HL-60 (cell line): ENCODE measurements at regions not wholly inside any gene's neighbourhood (a gene's known extent, or its start where the extent isn't known, plus 50 kb on each side); places are given as distances from the start of the nearest gene placed in this dataset.

Experiments used
- DNase-seq, 2 experiments: peaks; one replicate each; pipeline ENCODE4 v3.0.0-alpha.2; 2010 to 2020; ENCODE audit warnings: low read depth in 1 of 2, low spot score in 1 of 2
- H3K27ac ChIP-seq: fragments of 250-450 bp; sonication (Bioruptor Pico); replicated peaks from 2 replicates; pipeline ENCODE4 v1.5.1; 2020; ENCODE audit warnings: mild to moderate bottlenecking, moderate library complexity
- H3K27me3 ChIP-seq: fragments of 250-450 bp; sonication (Bioruptor Pico); 2 replicates; pipeline ENCODE4 v1.5.1; 2021; ENCODE audit warnings: mild to moderate bottlenecking, moderate library complexity; ENCODE audit not compliant: insufficient read depth, poor library complexity, severe bottlenecking
- H3K4me3 ChIP-seq: replicated peaks from 2 replicates; pipeline ENCODE4 v1.5.1; 2011; ENCODE audit warnings: mild to moderate bottlenecking, control low read depth, low read length; ENCODE audit not compliant: insufficient read depth
- GABPA ChIP-seq: IDR thresholded peaks from 2 replicates; pipeline ENCODE4 v1.6.1; 2012; ENCODE audit warnings: low read depth
- POLR2AphosphoS5 ChIP-seq: IDR thresholded peaks from 2 replicates; pipeline ENCODE4 v1.6.1; 2012; ENCODE audit warnings: low read depth
- SPI1 ChIP-seq: IDR thresholded peaks from 2 replicates; pipeline ENCODE4 v1.6.1; 2012; ENCODE audit warnings: low read depth, mild to moderate bottlenecking, borderline replicate concordance
- TF ChIP-seq, protein P1 (sequence below): IDR thresholded peaks from one replicate; pipeline ENCODE4 v1.5.1; 2011; ENCODE audit warnings: low read length, control low read depth, inconsistent platforms; ENCODE audit not compliant: insufficient read depth
- TF ChIP-seq, protein P2 (sequence below): IDR thresholded peaks from 2 replicates; pipeline ENCODE4 v1.6.1; 2012; ENCODE audit warnings: low read depth; ENCODE audit not compliant: insufficient replicate concordance

DNA sequence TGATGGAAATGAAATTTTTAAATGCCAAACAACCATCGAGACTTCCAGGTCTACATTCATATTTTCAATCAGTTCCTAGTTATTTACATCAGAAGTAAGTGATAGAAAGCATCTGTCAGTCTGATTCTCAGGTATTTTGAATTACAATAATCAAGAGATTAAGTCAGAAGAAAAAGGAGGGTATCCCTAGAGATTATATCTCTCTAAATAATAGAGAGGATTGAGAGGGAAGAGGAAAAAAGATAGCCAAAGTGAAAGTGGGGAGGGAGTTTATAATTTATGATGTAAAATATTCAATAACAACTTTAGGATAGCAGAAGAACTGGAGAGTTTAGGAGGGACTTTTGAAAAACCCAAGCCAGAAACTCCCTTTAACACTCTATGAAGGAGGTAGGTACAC, 400.2 kb downstream of the EFNA5 start:
- Histone ChIP-seq H3K27me3 (no peaks in the 10 kb centered on the region), H3K27ac (no peak overlapping the region), H3K4me3 (no peak overlapping the region)
- TF ChIP-seq, protein P1, sequence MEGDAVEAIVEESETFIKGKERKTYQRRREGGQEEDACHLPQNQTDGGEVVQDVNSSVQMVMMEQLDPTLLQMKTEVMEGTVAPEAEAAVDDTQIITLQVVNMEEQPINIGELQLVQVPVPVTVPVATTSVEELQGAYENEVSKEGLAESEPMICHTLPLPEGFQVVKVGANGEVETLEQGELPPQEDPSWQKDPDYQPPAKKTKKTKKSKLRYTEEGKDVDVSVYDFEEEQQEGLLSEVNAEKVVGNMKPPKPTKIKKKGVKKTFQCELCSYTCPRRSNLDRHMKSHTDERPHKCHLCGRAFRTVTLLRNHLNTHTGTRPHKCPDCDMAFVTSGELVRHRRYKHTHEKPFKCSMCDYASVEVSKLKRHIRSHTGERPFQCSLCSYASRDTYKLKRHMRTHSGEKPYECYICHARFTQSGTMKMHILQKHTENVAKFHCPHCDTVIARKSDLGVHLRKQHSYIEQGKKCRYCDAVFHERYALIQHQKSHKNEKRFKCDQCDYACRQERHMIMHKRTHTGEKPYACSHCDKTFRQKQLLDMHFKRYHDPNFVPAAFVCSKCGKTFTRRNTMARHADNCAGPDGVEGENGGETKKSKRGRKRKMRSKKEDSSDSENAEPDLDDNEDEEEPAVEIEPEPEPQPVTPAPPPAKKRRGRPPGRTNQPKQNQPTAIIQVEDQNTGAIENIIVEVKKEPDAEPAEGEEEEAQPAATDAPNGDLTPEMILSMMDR: no peak
- TF ChIP-seq SPI1 (no peak), POLR2AphosphoS5 (no peak), GABPA (no peak)
- TF ChIP-seq, protein P2, sequence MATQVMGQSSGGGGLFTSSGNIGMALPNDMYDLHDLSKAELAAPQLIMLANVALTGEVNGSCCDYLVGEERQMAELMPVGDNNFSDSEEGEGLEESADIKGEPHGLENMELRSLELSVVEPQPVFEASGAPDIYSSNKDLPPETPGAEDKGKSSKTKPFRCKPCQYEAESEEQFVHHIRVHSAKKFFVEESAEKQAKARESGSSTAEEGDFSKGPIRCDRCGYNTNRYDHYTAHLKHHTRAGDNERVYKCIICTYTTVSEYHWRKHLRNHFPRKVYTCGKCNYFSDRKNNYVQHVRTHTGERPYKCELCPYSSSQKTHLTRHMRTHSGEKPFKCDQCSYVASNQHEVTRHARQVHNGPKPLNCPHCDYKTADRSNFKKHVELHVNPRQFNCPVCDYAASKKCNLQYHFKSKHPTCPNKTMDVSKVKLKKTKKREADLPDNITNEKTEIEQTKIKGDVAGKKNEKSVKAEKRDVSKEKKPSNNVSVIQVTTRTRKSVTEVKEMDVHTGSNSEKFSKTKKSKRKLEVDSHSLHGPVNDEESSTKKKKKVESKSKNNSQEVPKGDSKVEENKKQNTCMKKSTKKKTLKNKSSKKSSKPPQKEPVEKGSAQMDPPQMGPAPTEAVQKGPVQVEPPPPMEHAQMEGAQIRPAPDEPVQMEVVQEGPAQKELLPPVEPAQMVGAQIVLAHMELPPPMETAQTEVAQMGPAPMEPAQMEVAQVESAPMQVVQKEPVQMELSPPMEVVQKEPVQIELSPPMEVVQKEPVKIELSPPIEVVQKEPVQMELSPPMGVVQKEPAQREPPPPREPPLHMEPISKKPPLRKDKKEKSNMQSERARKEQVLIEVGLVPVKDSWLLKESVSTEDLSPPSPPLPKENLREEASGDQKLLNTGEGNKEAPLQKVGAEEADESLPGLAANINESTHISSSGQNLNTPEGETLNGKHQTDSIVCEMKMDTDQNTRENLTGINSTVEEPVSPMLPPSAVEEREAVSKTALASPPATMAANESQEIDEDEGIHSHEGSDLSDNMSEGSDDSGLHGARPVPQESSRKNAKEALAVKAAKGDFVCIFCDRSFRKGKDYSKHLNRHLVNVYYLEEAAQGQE: no peak
- DNase-seq: no peak

DNA sequence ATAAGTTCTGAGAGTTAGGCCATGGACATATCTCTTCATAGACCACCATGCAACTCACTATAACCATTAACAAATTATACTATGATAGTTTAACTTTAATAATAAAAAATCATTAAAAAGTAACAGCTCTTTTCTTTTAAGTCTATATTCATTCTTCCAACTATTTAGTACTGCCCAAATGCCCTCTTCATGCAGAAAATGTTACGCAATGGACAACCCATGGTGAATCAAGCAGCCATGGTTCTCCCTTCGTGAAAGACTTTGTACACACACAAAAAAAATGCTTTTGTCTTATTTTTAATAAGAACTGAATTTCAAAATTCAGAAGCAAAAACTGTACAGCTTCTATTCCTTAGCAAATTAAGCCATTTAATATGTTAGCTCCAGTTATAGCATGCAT, 401.1 kb downstream of the EFNA5 start:
- H3K4me3 ChIP-seq: no peak overlapping the region
- no peaks in the 10 kb centered on the region for H3K27me3 ChIP-seq
- H3K27ac ChIP-seq: no peak overlapping the region
- TF ChIP-seq, protein P1: no peak
- TF ChIP-seq POLR2AphosphoS5 (no peak), GABPA (no peak), SPI1 (no peak)
- TF ChIP-seq, protein P2: no peak
- no peak for DNase-seq

DNA sequence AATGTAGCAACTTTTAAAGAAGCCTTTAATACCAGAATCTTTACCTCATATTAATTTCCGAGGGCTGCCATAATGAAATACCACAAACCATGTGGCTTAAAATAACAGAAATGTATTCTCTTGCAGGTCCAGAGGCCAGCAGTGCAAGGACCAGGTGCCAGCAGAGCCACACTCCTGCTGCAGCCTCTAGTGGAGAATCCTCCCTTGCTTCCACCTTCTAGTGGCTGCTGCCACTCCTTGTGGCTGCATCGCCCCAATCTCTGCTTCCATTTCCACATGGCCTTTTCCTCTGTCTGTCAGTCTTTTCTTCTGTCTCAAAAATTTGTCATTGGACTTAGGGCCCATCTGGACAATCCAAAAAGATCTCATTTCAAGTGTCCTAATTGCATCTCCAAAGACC, 401.5 kb downstream of the EFNA5 start:
- no peak overlapping the region for H3K27ac ChIP-seq
- H3K4me3 ChIP-seq: no peak overlapping the region
- H3K27me3 ChIP-seq: no peaks in the 10 kb centered on the region
- no peak for TF ChIP-seq GABPA
- TF ChIP-seq SPI1: no peak
- TF ChIP-seq, protein P2: no peak
- no peak for TF ChIP-seq POLR2AphosphoS5
- TF ChIP-seq, protein P1: no peak
- DNase-seq: no peak
